Gastrocnemius medialis (tissue), 4 donors: ENCODE measurements at regions not wholly inside any gene's neighbourhood (a gene's known extent, or its start where the extent isn't known, plus 50 kb on each side); places are given as distances from the start of the nearest gene placed in this dataset.
A peak's percentile ranks its signal among the peaks of the same experiment; 100 is the strongest.

Experiments used
- ATAC-seq, 2 donors: fragments of 150-250 bp; one replicate each; pipeline ENCODE4 v1.9.1; 2016
- DNase-seq, 2 donors: peaks; one replicate each; pipeline ENCODE4 v3.0.0-alpha.2; 2019
- H3K27ac ChIP-seq, 4 donors: fragments of 200-600 bp; sonication (generic); 1 replicate in 1 of 4; 2 replicates in 3 of 4; pipeline ENCODE4 v1.5.1; 2016 to 2018; ENCODE audit warnings: mild to moderate bottlenecking in 2 of 4, moderate library complexity in 1 of 4
- H3K27me3 ChIP-seq, 3 donors: fragments of 200-600 bp; sonication (generic) in 2 of 3; 1 replicate in 1 of 3; 2 replicates in 2 of 3; pipeline versions ENCODE4 v1.5.1 to v1.6.0; 2016 to 2019; ENCODE audit warnings: mild to moderate bottlenecking in 1 of 3, moderate library complexity in 1 of 3
- H3K36me3 ChIP-seq, 2 donors: fragments of 200-600 bp; sonication (generic) in 1 of 2; one replicate each; pipeline ENCODE4 v1.5.1; 2017 to 2018
- H3K4me1 ChIP-seq, 2 donors: fragments of 200-600 bp; sonication (generic) in 1 of 2; one replicate each; pipeline ENCODE4 v1.5.1; 2016 to 2017; ENCODE audit warnings: mild to moderate bottlenecking in 2 of 2
- H3K4me3 ChIP-seq, 4 donors: fragments of 200-600 bp; sonication (generic) in 3 of 4; 1 replicate in 1 of 4; 2 replicates in 3 of 4; pipeline ENCODE4 v1.5.1; 2016 to 2019; ENCODE audit warnings: mild to moderate bottlenecking in 2 of 4
- H3K9me3 ChIP-seq, 3 donors: fragments of 200-600 bp; sonication (generic) in 2 of 3; 1 replicate in 1 of 3; 2 replicates in 2 of 3; pipeline ENCODE4 v1.5.1; 2016 to 2019
- CTCF ChIP-seq, 5 experiments: fragments of 450-650 bp in 3 of 5; fragments of 200-600 bp in 2 of 5; sonication (generic) in 2 of 5; IDR thresholded peaks in 4 of 5; conservative IDR thresholded peaks in 1 of 5; 1 replicate in 4 of 5; 2 replicates in 1 of 5; pipeline ENCODE4 v1.5.1; 2016 to 2019; ENCODE audit warnings: antibody characterized with exemption in 5 of 5, mild to moderate bottlenecking in 3 of 5, moderate library complexity in 3 of 5
- POLR2A ChIP-seq, 2 donors: fragments of 450-650 bp; IDR thresholded peaks; one replicate each; pipeline ENCODE4 v1.6.1; 2017; ENCODE audit warnings: antibody characterized with exemption in 2 of 2, mild to moderate bottlenecking in 2 of 2, moderate library complexity in 2 of 2
- in situ Hi-C, 4 donors: fragments of 200-750 bp; cut with MboI; loops; one replicate each; pipeline versions ENCODE4 v1.15.0 to v1.8.0; 2017; ENCODE audit warnings: low sequenced_read_pairs in 4 of 4
- intact Hi-C: fragments of 100-400 bp; cut with DNase I; formaldehyde crosslinking; loops from one replicate; pipeline ENCODE4 v1.15.1; 2023; ENCODE audit warnings: low total_unique reads

GRCh38 chr13:97659602-97660001, 225.6 kb downstream of the RAP2A start:
- in situ Hi-C loops, result no loop called here

GRCh38 chr13:97660594-97661260, 226.8 kb downstream of the RAP2A start:
- no peak for ATAC-seq
- DNase-seq, result no peak
- H3K27me3 ChIP-seq, result no peaks in the 10 kb centered on the region
- no peaks in the 10 kb centered on the region for H3K9me3 ChIP-seq
- intact Hi-C loops (no loop called here), in situ Hi-C loops (no loop called here)
- H3K4me3 ChIP-seq, result no peak overlapping the region
- H3K4me1 ChIP-seq, result no peaks in the 10 kb centered on the region
- TF ChIP-seq POLR2A (IDR thresholded peaks at IDR 0.05) (no peak), CTCF (IDR thresholded peaks at IDR 0.05 in 4 of 5, conservative IDR thresholded peaks at IDR 0.05 in 1 of 5) (no peak)
- no peaks in the 10 kb centered on the region for H3K36me3 ChIP-seq
- no peak overlapping the region for H3K27ac ChIP-seq

More at GRCh38 chr13:97659602-97660001, 225.6 kb downstream of the RAP2A start:
- ATAC-seq (no peak), DNase-seq (no peak)
- intact Hi-C loops, result no loop called here
- TF ChIP-seq CTCF (IDR thresholded peaks at IDR 0.05 in 4 of 5, conservative IDR thresholded peaks at IDR 0.05 in 1 of 5) (peak in 2 of 5 experiments; percentile 39 to 51), POLR2A (IDR thresholded peaks at IDR 0.05) (no peak)
- Histone ChIP-seq H3K4me3 (no peak overlapping the region), H3K27ac (no peak overlapping the region), H3K27me3 (no peaks in the 10 kb centered on the region), H3K9me3 (no peaks in the 10 kb centered on the region), H3K36me3 (no peaks in the 10 kb centered on the region), H3K4me1 (no peaks in the 10 kb centered on the region)

- no peak for ATAC-seq
- intact Hi-C loops, result no loop called here
- Histone ChIP-seq H3K4me1 (no peaks in the 10 kb centered on the region), H3K36me3 (no peaks in the 10 kb centered on the region), H3K4me3 (no peak overlapping the region), H3K9me3 (no peaks in the 10 kb centered on the region), H3K27ac (no peak overlapping the region), H3K27me3 (no peaks in the 10 kb centered on the region)
- no peak for DNase-seq
- TF ChIP-seq POLR2A (IDR thresholded peaks at IDR 0.05) (no peak), CTCF (IDR thresholded peaks at IDR 0.05 in 4 of 5, conservative IDR thresholded peaks at IDR 0.05 in 1 of 5) (no peak)
- in situ Hi-C loops, result no loop called here
Observed at GRCh38 chr13:97686594-97686993, 252.6 kb downstream of the RAP2A start.

GRCh38 chr13:97692628-97693027, 258.7 kb downstream of the RAP2A start:
- no peak overlapping the region for H3K4me3 ChIP-seq
- no peaks in the 10 kb centered on the region for H3K36me3 ChIP-seq
- ATAC-seq, result no peak
- intact Hi-C loops, result no loop called here
- no peak overlapping the region for H3K27ac ChIP-seq
- in situ Hi-C loops, result no loop called here
- DNase-seq, result no peak
- no peak for TF ChIP-seq POLR2A (IDR thresholded peaks at IDR 0.05)
- no peak for TF ChIP-seq CTCF (IDR thresholded peaks at IDR 0.05 in 4 of 5, conservative IDR thresholded peaks at IDR 0.05 in 1 of 5)
- H3K27me3 ChIP-seq, result no peaks in the 10 kb centered on the region
- no peaks in the 10 kb centered on the region for H3K9me3 ChIP-seq
- no peaks in the 10 kb centered on the region for H3K4me1 ChIP-seq

GRCh38 chr13:97695684-97696083, 257.8 kb upstream of the IPO5 start:
- no peak overlapping the region for H3K4me3 ChIP-seq
- no peaks in the 10 kb centered on the region for H3K9me3 ChIP-seq
- H3K27me3 ChIP-seq, result no peaks in the 10 kb centered on the region
- intact Hi-C loops (no loop called here), in situ Hi-C loops (no loop called here)
- TF ChIP-seq POLR2A (IDR thresholded peaks at IDR 0.05), result no peak
- no peak for TF ChIP-seq CTCF (IDR thresholded peaks at IDR 0.05 in 4 of 5, conservative IDR thresholded peaks at IDR 0.05 in 1 of 5)
- no peak for DNase-seq
- H3K4me1 ChIP-seq, result no peaks in the 10 kb centered on the region
- no peaks in the 10 kb centered on the region for H3K36me3 ChIP-seq
- ATAC-seq, result no peak
- H3K27ac ChIP-seq, result no peak overlapping the region
